ENCODE measurements at regions not wholly inside any gene's neighbourhood (a gene's known extent, or its start where the extent isn't known, plus 50 kb on each side); places are given as distances from the start of the nearest gene placed in this dataset.

GRCh38 chr12:104896710-104897109, 61.4 kb downstream of the SLC41A2 start:
- no peak overlapping the region for H2AK5ac ChIP-seq (ENCODE audit: insufficient read length, low read length)
- no peaks in the 10 kb centered on the region for H3K27me3 ChIP-seq (ENCODE audit: insufficient read depth, low read length)
- no peak overlapping the region for H2BK20ac ChIP-seq (ENCODE audit: low read depth, low read length, poor library complexity, severe bottlenecking)
- H2BK5ac ChIP-seq (ENCODE audit: insufficient read length, low read length), result no peak overlapping the region
- H3K79me2 ChIP-seq (ENCODE audit: insufficient read depth, low read length), result no peaks in the 10 kb centered on the region
- no peak overlapping the region for H3K56ac ChIP-seq (ENCODE audit: insufficient read length, low read depth, low read length)
- H2BK12ac ChIP-seq (ENCODE audit: insufficient read length, low read depth, low read length), result no peak overlapping the region
- H4K5ac ChIP-seq (ENCODE audit: insufficient read length, low read depth, low read length), result no peak overlapping the region
- H2AFZ ChIP-seq (ENCODE audit: low read length), result no peak overlapping the region
- no peak overlapping the region for H3K14ac ChIP-seq (ENCODE audit: insufficient read depth, low read length)
- no peak for DNase-seq
- H3K18ac ChIP-seq (ENCODE audit: insufficient read length, low read depth, low read length), result no peak overlapping the region
- H2BK120ac ChIP-seq (ENCODE audit: low read depth, low read length, poor library complexity, severe bottlenecking), result no peak overlapping the region
- H3K4ac ChIP-seq (ENCODE audit: low read depth, low read length), result no peak overlapping the region
- no peaks in the 10 kb centered on the region for H3K9me3 ChIP-seq (ENCODE audit: control insufficient read depth, low read depth, low read length)
- Mint-ChIP-seq H3K4me1 (no peaks in the 10 kb centered on the region), H3K27ac (no peak overlapping the region), H3K4me3 (no peak overlapping the region), H3K27me3 (ENCODE audit: low read depth) (no peaks in the 10 kb centered on the region), H3K36me3 (ENCODE audit: insufficient read depth in 1 of 3, low read depth in 3 of 3) (0 out of 7 replicates have a peak, but pooled peaks cover 0 to 6% (median 0%) of the 10 kb centered on the region in 3 experiments), H3K9me3 (no peaks in the 10 kb centered on the region)
- no peak for TF ChIP-seq CTCF (conservative IDR thresholded peaks at IDR 0.05)
- no CpG with 5 or more reads among the region's 4 CpGs for WGBS (ENCODE audit: extremely low coverage, insufficient read length, low lambda C conversion rate)
- no peak overlapping the region for H4K91ac ChIP-seq (ENCODE audit: insufficient read length, low read depth, low read length)
- H3K23me2 ChIP-seq (ENCODE audit: insufficient read length, low read depth, low read length, poor library complexity, severe bottlenecking), result no peaks in the 10 kb centered on the region
- no peaks in the 10 kb centered on the region for H4K20me1 ChIP-seq (ENCODE audit: control insufficient read depth, insufficient read depth, insufficient read length)
- H3K4me1 ChIP-seq (ENCODE audit: insufficient read depth, low read length), result no peaks in the 10 kb centered on the region
- H4K8ac ChIP-seq (replicated peaks; ENCODE audit: insufficient read length, low read depth, low read length), result no peak overlapping the region
- no peaks in the 10 kb centered on the region for H3K79me1 ChIP-seq (ENCODE audit: insufficient read depth, low read depth, low read length, poor library complexity, severe bottlenecking)
- H3K9ac ChIP-seq (ENCODE audit: extremely low read depth, insufficient read length, low read length), result no peak overlapping the region
- no peak overlapping the region for H2BK15ac ChIP-seq (ENCODE audit: low read depth, low read length)
- H3K23ac ChIP-seq (ENCODE audit: insufficient read length, low read depth, low read length), result no peak overlapping the region
- no peak overlapping the region for H3K4me2 ChIP-seq (ENCODE audit: insufficient read depth, insufficient read length, low read length)
- H3K27ac ChIP-seq (ENCODE audit: insufficient read length, low read depth, low read length), result no peak overlapping the region
- no peak overlapping the region for H3T11ph ChIP-seq (ENCODE audit: low read length)
